OCI-LY3 (cell line): ENCODE measurements at regions not wholly inside any gene's neighbourhood (a gene's known extent, or its start where the extent isn't known, plus 50 kb on each side); places are given as distances from the start of the nearest gene placed in this dataset.

Experiments
- CTCF ChIP-seq: fragments of 200-600, 300-600 bp; sonication (generic); IDR thresholded peaks from 2 replicates; pipeline ENCODE4 v1.5.1; 2014; ENCODE audit warnings: antibody characterized with exemption, low read length, low read depth
- EZH2phosphoT487 ChIP-seq: fragments of 200-600 bp; shearing (Covaris generic); IDR thresholded peaks from 2 replicates; pipeline ENCODE4 v1.6.1; 2018; ENCODE audit warnings: antibody characterized with exemption, mixed run types, low read depth

- TF ChIP-seq CTCF = no peak
- no peak for TF ChIP-seq EZH2phosphoT487
Measured at GRCh38 chr5:68662804-68663307, 431.0 kb upstream of the SLC30A5 start.
